Activated CD8-positive, alpha-beta T cell treated with anti-CD3 and anti-CD28 coated beads for 36 hours (primary cell): ENCODE measurements at regions not wholly inside any gene's neighbourhood (a gene's known extent, or its start where the extent isn't known, plus 50 kb on each side); places are given as distances from the start of the nearest gene placed in this dataset.

ENCODE experiments used
- ATAC-seq: fragments of 200-7000 bp; cut with Tn5 transposase; one replicate; pipeline ENCODE4 v1.10.0; 2021; ENCODE audit warnings: mild to moderate bottlenecking, moderate library complexity
- CTCF ChIA-PET: fragments of 350-600 bp; sonication (Branson Sonifier 250); formaldehyde crosslinking; loops from one replicate; lab custom pipeline; 2021; ENCODE audit warnings: antibody characterized with exemption; lab: Charles Lee
- POLR2A ChIA-PET: fragments of 350-600 bp; sonication (Branson Sonifier 250); formaldehyde crosslinking; loops from one replicate; lab custom pipeline; 2021; ENCODE audit warnings: antibody characterized with exemption; lab: Charles Lee
- DNase-seq: peaks from one replicate; pipeline ENCODE4 v3.0.0-alpha.2; 2020
- H3K27ac Mint-ChIP-seq: one replicate; pipeline ENCODE4 v1.8.0; 2021; ENCODE audit warnings: mild to moderate bottlenecking, mixed read lengths
- H3K27me3 Mint-ChIP-seq: one replicate; pipeline ENCODE4 v1.8.0; 2021; ENCODE audit warnings: mixed read lengths
- H3K36me3 Mint-ChIP-seq: one replicate; pipeline ENCODE4 v1.8.0; 2021; ENCODE audit warnings: low read depth, mixed read lengths
- H3K4me1 Mint-ChIP-seq: one replicate; pipeline ENCODE4 v1.8.0; 2021; ENCODE audit warnings: low read depth, mixed read lengths
- H3K4me3 Mint-ChIP-seq: one replicate; pipeline ENCODE4 v1.8.0; 2021; ENCODE audit warnings: mild to moderate bottlenecking, moderate library complexity, mixed read lengths
- H3K9me3 Mint-ChIP-seq: one replicate; pipeline ENCODE4 v1.8.0; 2021; ENCODE audit warnings: mixed read lengths
- CTCF ChIP-seq: fragments of 200-600 bp; IDR thresholded peaks from one replicate; pipeline ENCODE4 v1.8.0; 2022; ENCODE audit warnings: antibody characterized with exemption, mild to moderate bottlenecking
- intact Hi-C: fragments of 100-400 bp; cut with micrococcal nuclease; formaldehyde crosslinking; loops from one replicate; pipeline ENCODE4 v1.10.0; 2022

- TF ChIP-seq CTCF: no peak
- peaks cover 12% of the 10 kb centered on the region for H3K4me1 Mint-ChIP-seq
- intact Hi-C loops: no loop called here
- H3K27me3 Mint-ChIP-seq: no peaks in the 10 kb centered on the region
- CTCF ChIA-PET: interaction anchor here (1.6 kb wide), 1 partner anchor 158 kb away, joined by 5 read pairs; no protein-coding TSS in a partner anchor
- no peak overlapping the region for H3K27ac Mint-ChIP-seq
- H3K4me3 Mint-ChIP-seq: no peak overlapping the region
- DNase-seq: no peak
- H3K9me3 Mint-ChIP-seq: no peaks in the 10 kb centered on the region
- no peaks in the 10 kb centered on the region for H3K36me3 Mint-ChIP-seq
- no peak for ATAC-seq
- POLR2A ChIA-PET: no interaction called here
Observed at GRCh38 chr20:24095756-24096155, 107.2 kb upstream of the GGTLC1 start.

- peaks cover 8% of the 10 kb centered on the region for H3K4me1 Mint-ChIP-seq
- ChIA-PET POLR2A (no interaction called here), CTCF (interaction anchor here (1.6 kb wide), 1 partner anchor 157 kb away, joined by 5 read pairs; no protein-coding TSS in a partner anchor)
- no peak for DNase-seq
- no peak overlapping the region for H3K4me3 Mint-ChIP-seq
- no peak overlapping the region for H3K27ac Mint-ChIP-seq
- no peaks in the 10 kb centered on the region for H3K9me3 Mint-ChIP-seq
- intact Hi-C loops: no loop called here
- no peak for ATAC-seq
- no peaks in the 10 kb centered on the region for H3K36me3 Mint-ChIP-seq
- no peaks in the 10 kb centered on the region for H3K27me3 Mint-ChIP-seq
- TF ChIP-seq CTCF: no peak
Observed at GRCh38 chr20:24095303-24095702, 106.7 kb upstream of the GGTLC1 start.

- DNase-seq (no peak), ATAC-seq (no peak)
- Mint-ChIP-seq H3K36me3 (no peaks in the 10 kb centered on the region), H3K9me3 (no peaks in the 10 kb centered on the region), H3K4me3 (no peak overlapping the region), H3K27ac (no peak overlapping the region), H3K27me3 (peaks cover 1% of the 10 kb centered on the region), H3K4me1 (no peaks in the 10 kb centered on the region)
- CTCF ChIA-PET: no interaction called here
- intact Hi-C loops: no loop called here
- no peak for TF ChIP-seq CTCF
- POLR2A ChIA-PET: no interaction called here
Observed at GRCh38 chr20:24089576-24089975, 101.0 kb upstream of the GGTLC1 start.

- CTCF ChIA-PET: interaction anchor here (0.6 kb wide), 1 partner anchor 88 kb away, joined by 3 read pairs; no protein-coding TSS in a partner anchor
Observed at GRCh38 chr20:24086121-24086520, 97.5 kb upstream of the GGTLC1 start.

GRCh38 chr20:24084281-24084680 is 95.7 kb upstream of the GGTLC1 start:
- intact Hi-C loops: no loop called here
- CTCF ChIA-PET: interaction anchor here (1.4 kb wide), 1 partner anchor 11 kb away, joined by 3 read pairs; no protein-coding TSS in a partner anchor

More at GRCh38 chr20:24086121-24086520, 97.5 kb upstream of the GGTLC1 start:
- H3K4me1 Mint-ChIP-seq: no peaks in the 10 kb centered on the region
- H3K4me3 Mint-ChIP-seq: no peak overlapping the region
- H3K27me3 Mint-ChIP-seq: peaks cover 1% of the 10 kb centered on the region
- ATAC-seq (no peak), DNase-seq (no peak)
- H3K36me3 Mint-ChIP-seq: no peaks in the 10 kb centered on the region
- intact Hi-C loops: no loop called here
- no peak for TF ChIP-seq CTCF
- H3K27ac Mint-ChIP-seq: no peak overlapping the region
- H3K9me3 Mint-ChIP-seq: no peaks in the 10 kb centered on the region
- POLR2A ChIA-PET: no interaction called here

More at GRCh38 chr20:24084281-24084680, 95.7 kb upstream of the GGTLC1 start:
- ATAC-seq (no peak), DNase-seq (no peak)
- Mint-ChIP-seq H3K4me1 (no peaks in the 10 kb centered on the region), H3K36me3 (no peaks in the 10 kb centered on the region), H3K4me3 (no peak overlapping the region), H3K27me3 (peaks cover 1% of the 10 kb centered on the region), H3K9me3 (no peaks in the 10 kb centered on the region), H3K27ac (no peak overlapping the region)
- no peak for TF ChIP-seq CTCF
- POLR2A ChIA-PET: no interaction called here
